Natural killer cell treated with Interleukin-12 subunit alpha and Interleukin-12 subunit beta and Interleukin-15 and Interleukin-18, amount 100 ng/mL, for 72 hours (primary cell): ENCODE measurements at regions not wholly inside any gene's neighbourhood (a gene's known extent, or its start where the extent isn't known, plus 50 kb on each side); places are given as distances from the start of the nearest gene placed in this dataset.
A peak's percentile ranks its signal among the peaks of the same experiment; 100 is the strongest.

Experiments
- ATAC-seq, 2 donors: fragments of 150-1000 bp; cut with Tn5 transposase in 1 of 2; sonication (Bioruptor Pico), chemical (Tn5 transposase) in 1 of 2; 2 replicates each; pipeline ENCODE4 v1.10.0; 2021
- DNase-seq: peaks from one replicate; pipeline ENCODE4 v3.0.0; 2022; ENCODE audit warnings: low spot score
- H3K27ac Mint-ChIP-seq, 2 donors: 1 replicate in 1 of 2; 2 replicates in 1 of 2; pipeline ENCODE4 v1.8.0; 2022; ENCODE audit warnings: mixed read lengths in 2 of 2, mild to moderate bottlenecking in 1 of 2, moderate library complexity in 1 of 2
- H3K27me3 Mint-ChIP-seq, 2 donors: 1 replicate in 1 of 2; 2 replicates in 1 of 2; pipeline ENCODE4 v1.8.0; 2022; ENCODE audit warnings: mixed read lengths in 2 of 2
- H3K36me3 Mint-ChIP-seq: one replicate; pipeline ENCODE4 v1.8.0; 2022; ENCODE audit warnings: mixed read lengths
- H3K4me1 Mint-ChIP-seq, 2 donors: 1 replicate in 1 of 2; 2 replicates in 1 of 2; pipeline ENCODE4 v1.8.0; 2022; ENCODE audit warnings: low read depth in 2 of 2, mixed read lengths in 2 of 2, mild to moderate bottlenecking in 1 of 2
- H3K4me3 Mint-ChIP-seq: one replicate; pipeline ENCODE4 v1.8.0; 2022; ENCODE audit warnings: mixed read lengths
- H3K9me3 Mint-ChIP-seq: 2 replicates; pipeline ENCODE4 v1.8.0; 2022; ENCODE audit warnings: mixed read lengths

- Mint-ChIP-seq H3K4me1 (peaks cover 0 to 1% of the 10 kb centered on the region in 2 donors), H3K27me3 (peaks cover 9 to 22% of the 10 kb centered on the region in 2 donors), H3K4me3 (no peak overlapping the region), H3K9me3 (no peaks in the 10 kb centered on the region), H3K27ac (no peak overlapping the region), H3K36me3 (no peaks in the 10 kb centered on the region)
- no peak for DNase-seq
- no peak for ATAC-seq
Measured at GRCh38 chr11:130638624-130639023, 190.2 kb downstream of the ADAMTS15 start.

GRCh38 chr11:130639369-130639768, 190.9 kb downstream of the ADAMTS15 start:
- no peak for DNase-seq
- H3K27ac Mint-ChIP-seq: no peak overlapping the region
- H3K36me3 Mint-ChIP-seq: no peaks in the 10 kb centered on the region
- H3K9me3 Mint-ChIP-seq: no peaks in the 10 kb centered on the region
- ATAC-seq: no peak
- no peaks in the 10 kb centered on the region for H3K4me1 Mint-ChIP-seq
- H3K27me3 Mint-ChIP-seq: peaks cover 9 to 17% of the 10 kb centered on the region in 2 donors
- H3K4me3 Mint-ChIP-seq: no peak overlapping the region

DNA sequence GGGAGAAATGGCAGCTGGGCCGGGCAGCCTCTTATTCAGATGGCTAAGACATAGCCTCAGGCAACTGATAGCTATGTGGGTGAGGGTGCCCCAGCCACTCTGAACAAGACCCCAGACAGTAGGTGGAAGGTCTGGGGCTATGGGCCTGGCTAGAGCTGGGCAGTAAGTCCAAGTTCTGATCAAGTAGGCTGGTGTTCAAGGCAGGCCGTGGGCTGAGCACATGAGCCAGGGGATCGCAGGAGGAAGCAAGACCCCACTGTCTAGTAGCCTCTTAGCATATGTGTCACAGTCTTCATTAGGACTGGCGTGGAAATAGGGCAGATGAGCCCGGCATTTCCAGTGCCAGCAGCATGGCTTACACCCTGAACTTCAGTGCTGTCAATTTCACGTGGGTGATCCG, 192.1 kb downstream of the ADAMTS15 start:
- H3K36me3 Mint-ChIP-seq: no peaks in the 10 kb centered on the region
- ATAC-seq: no peak
- no peaks in the 10 kb centered on the region for H3K9me3 Mint-ChIP-seq
- no peak for DNase-seq
- H3K27me3 Mint-ChIP-seq: peaks cover 9 to 17% of the 10 kb centered on the region in 2 donors
- no peak overlapping the region for H3K4me3 Mint-ChIP-seq
- no peak overlapping the region for H3K27ac Mint-ChIP-seq
- no peaks in the 10 kb centered on the region for H3K4me1 Mint-ChIP-seq

DNA sequence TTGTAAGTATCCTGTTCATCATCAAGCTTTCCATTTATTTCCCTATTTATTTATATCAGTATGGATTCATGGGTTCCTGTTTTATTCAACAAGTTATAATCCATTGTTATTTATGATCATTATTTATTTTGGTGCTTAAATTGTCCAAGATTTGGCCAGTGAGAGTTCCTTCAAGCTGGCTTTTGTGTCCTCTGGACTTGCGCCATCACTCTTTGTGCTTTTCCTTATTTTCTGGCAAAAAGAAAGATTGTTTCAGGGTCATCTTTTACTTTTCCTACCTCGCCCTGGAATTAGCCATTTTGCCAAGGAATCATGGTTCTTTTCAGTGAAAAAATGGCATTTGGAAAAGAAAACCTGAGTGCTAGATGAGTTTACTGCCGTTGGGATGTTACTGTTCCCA, 193.4 kb downstream of the ADAMTS15 start:
- Mint-ChIP-seq H3K36me3 (no peaks in the 10 kb centered on the region), H3K27me3 (peaks cover 7 to 17% of the 10 kb centered on the region in 2 donors), H3K4me1 (no peaks in the 10 kb centered on the region), H3K27ac (no peak overlapping the region), H3K9me3 (no peaks in the 10 kb centered on the region), H3K4me3 (no peak overlapping the region)
- DNase-seq (no peak), ATAC-seq (no peak)

DNA sequence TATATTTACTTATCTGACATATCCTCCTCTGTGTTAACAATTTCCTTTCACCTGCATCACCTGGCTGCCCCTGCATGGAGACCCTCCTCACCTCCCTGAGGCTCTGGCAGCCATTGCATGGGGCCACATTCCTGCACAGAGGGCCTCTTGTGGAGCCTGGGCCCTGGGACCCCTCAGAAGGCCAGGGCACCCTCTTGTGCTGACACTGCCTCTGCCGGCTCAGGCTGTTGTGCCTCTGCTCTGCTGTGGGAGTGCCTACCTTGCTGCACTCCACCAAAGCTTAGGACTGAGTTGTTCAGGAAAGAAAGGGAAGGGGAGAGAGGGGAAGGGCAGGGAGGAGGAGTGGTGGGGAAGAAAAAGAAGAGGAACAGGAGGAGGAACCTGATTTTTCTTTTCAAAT, 194.5 kb downstream of the ADAMTS15 start:
- peaks cover 8 to 24% of the 10 kb centered on the region in 2 donors for H3K27me3 Mint-ChIP-seq
- peak in 1 of 2 donors; percentile 52 for ATAC-seq
- no peak overlapping the region for H3K4me3 Mint-ChIP-seq
- no peaks in the 10 kb centered on the region for H3K36me3 Mint-ChIP-seq
- no peak overlapping the region for H3K27ac Mint-ChIP-seq
- no peak for DNase-seq
- no peaks in the 10 kb centered on the region for H3K4me1 Mint-ChIP-seq
- H3K9me3 Mint-ChIP-seq: no peaks in the 10 kb centered on the region

DNA sequence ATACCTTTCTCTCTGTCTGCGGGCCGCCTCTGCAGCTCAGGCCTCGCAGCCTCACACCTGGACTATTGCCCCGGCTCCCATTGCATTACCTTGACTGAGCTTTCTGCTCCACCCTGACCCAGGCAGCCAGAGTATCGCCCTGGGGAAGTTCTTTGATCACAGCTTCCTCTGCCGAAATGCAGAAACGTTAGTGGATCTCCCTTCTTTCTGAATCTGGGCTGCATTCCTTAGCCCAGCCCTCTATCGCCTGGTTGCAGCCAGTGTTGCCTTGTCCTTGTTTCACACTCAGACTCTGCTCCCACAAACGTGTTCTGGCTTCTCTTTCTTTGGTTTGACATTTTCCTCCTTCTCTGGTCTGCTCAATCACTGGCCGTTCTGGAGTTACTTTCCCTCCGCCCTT, 195.7 kb downstream of the ADAMTS15 start:
- Mint-ChIP-seq H3K9me3 (no peaks in the 10 kb centered on the region), H3K4me3 (no peak overlapping the region), H3K27me3 (peaks cover 8 to 24% of the 10 kb centered on the region in 2 donors), H3K4me1 (no peaks in the 10 kb centered on the region), H3K36me3 (no peaks in the 10 kb centered on the region), H3K27ac (no peak overlapping the region)
- no peak for DNase-seq
- ATAC-seq: no peak

DNA sequence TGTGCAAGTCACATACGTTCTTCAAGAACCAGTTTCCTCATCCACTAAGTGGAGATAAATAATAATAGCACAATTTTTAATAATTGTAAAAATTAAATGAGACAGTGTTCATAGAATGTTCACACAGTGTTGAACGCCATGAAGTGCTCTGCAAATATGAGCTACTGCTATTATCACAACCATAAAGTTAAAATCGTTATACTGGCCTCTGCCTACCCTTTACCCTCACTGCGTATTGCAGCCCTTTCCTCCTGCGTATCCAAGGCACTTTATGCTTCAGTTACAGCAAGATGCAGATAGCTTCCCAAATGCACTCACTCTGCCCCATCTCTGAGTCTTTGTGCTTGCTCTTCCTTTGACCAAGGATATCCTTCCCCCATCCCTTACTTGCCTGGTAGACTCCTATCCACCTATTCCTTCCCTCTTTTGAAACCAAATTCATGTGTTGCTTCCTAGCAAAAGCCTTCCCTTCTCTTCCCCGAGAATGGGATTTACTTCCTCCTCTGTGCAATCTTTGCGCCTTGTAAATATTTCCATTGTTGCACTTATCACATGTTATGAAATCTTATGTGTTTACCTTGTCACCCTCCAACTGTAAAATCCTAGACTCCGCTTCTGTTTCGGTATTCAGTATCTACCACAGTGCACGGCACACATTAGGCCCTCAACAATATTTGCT, 196.9 kb downstream of the ADAMTS15 start:
- DNase-seq (no peak), ATAC-seq (no peak)
- Mint-ChIP-seq H3K4me1 (no peaks in the 10 kb centered on the region), H3K9me3 (no peaks in the 10 kb centered on the region), H3K27me3 (peaks cover 4 to 15% of the 10 kb centered on the region in 2 donors), H3K4me3 (no peak overlapping the region), H3K36me3 (no peaks in the 10 kb centered on the region), H3K27ac (no peak overlapping the region)

- no peaks in the 10 kb centered on the region for H3K36me3 Mint-ChIP-seq
- ATAC-seq (no peak), DNase-seq (no peak)
- H3K4me1 Mint-ChIP-seq: no peaks in the 10 kb centered on the region
- peaks cover 4 to 15% of the 10 kb centered on the region in 2 donors for H3K27me3 Mint-ChIP-seq
- no peaks in the 10 kb centered on the region for H3K9me3 Mint-ChIP-seq
- H3K4me3 Mint-ChIP-seq: no peak overlapping the region
- H3K27ac Mint-ChIP-seq: no peak overlapping the region
Measured at GRCh38 chr11:130645843-130646197, 197.4 kb downstream of the ADAMTS15 start.

DNA sequence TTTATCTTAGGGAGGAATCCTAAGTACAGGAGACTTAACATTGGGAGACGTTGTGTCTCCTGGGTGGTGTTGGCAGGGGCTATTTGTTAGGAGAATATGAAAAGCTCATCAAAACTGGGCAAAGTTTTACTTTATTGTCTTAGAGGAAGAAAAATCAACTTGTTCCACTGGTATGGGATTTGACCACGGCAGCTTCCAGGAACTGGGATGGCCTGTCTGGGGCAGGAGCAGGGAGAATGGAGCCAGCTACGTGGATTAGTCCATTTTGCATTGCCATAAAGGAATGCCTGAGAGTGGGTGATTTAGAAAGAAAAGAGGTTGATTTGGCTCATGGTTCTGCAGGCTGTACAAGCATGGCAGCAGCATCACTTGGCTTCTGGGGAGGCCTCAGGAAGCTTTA, 198.4 kb downstream of the ADAMTS15 start:
- no peak overlapping the region for H3K4me3 Mint-ChIP-seq
- no peaks in the 10 kb centered on the region for H3K4me1 Mint-ChIP-seq
- H3K9me3 Mint-ChIP-seq: no peaks in the 10 kb centered on the region
- H3K36me3 Mint-ChIP-seq: no peaks in the 10 kb centered on the region
- peaks cover 4 to 15% of the 10 kb centered on the region in 2 donors for H3K27me3 Mint-ChIP-seq
- no peak overlapping the region for H3K27ac Mint-ChIP-seq
- ATAC-seq: no peak
- DNase-seq: no peak

- Mint-ChIP-seq H3K4me1 (no peaks in the 10 kb centered on the region), H3K36me3 (no peaks in the 10 kb centered on the region)
Measured at GRCh38 chr11:130647371-130647770, 198.9 kb downstream of the ADAMTS15 start.

GRCh38 chr11:130649801-130650200, 201.4 kb downstream of the ADAMTS15 start:
- DNase-seq (no peak), ATAC-seq (no peak)
- Mint-ChIP-seq H3K27ac (no peak overlapping the region), H3K9me3 (no peaks in the 10 kb centered on the region), H3K27me3 (peaks cover 8 to 14% of the 10 kb centered on the region in 2 donors), H3K4me3 (no peak overlapping the region), H3K36me3 (no peaks in the 10 kb centered on the region), H3K4me1 (no peaks in the 10 kb centered on the region)

More at GRCh38 chr11:130647371-130647770, 198.9 kb downstream of the ADAMTS15 start:
- Mint-ChIP-seq H3K27ac (no peak overlapping the region), H3K9me3 (no peaks in the 10 kb centered on the region), H3K27me3 (peaks cover 4 to 15% of the 10 kb centered on the region in 2 donors), H3K4me3 (no peak overlapping the region)
- ATAC-seq (no peak), DNase-seq (no peak)

DNA sequence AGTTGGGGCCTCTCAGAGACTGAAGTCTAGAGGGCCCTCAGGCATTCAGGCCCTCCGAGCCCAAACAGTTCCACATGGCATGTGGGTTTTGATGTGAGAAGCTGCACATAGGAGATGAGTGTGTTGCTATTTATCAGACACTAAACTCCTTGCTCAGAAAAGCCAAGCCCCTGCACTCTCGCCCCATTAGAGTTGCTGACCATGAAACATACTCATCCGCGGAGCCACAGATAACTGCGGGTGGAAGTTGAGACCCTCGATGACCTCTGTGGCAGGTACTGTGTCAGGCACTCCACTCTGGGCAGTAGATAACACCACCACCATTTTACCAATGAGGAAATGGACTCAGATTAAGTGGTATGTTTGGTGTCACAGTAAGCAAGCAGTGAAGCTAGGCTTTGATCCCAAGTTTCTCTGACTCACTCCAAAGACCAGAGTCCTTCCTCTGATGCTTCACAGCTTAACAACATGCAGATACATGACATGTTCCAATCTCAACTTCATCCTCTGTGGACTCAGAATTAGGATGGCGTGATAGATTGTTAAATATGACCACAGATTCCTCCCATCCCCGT, 202.1 kb downstream of the ADAMTS15 start:
- H3K4me3 Mint-ChIP-seq: no peak overlapping the region
- H3K36me3 Mint-ChIP-seq: no peaks in the 10 kb centered on the region
- peaks cover 8 to 16% of the 10 kb centered on the region in 2 donors for H3K27me3 Mint-ChIP-seq
- no peak for ATAC-seq
- H3K4me1 Mint-ChIP-seq: no peaks in the 10 kb centered on the region
- no peak overlapping the region for H3K27ac Mint-ChIP-seq
- DNase-seq: no peak
- no peaks in the 10 kb centered on the region for H3K9me3 Mint-ChIP-seq

DNA sequence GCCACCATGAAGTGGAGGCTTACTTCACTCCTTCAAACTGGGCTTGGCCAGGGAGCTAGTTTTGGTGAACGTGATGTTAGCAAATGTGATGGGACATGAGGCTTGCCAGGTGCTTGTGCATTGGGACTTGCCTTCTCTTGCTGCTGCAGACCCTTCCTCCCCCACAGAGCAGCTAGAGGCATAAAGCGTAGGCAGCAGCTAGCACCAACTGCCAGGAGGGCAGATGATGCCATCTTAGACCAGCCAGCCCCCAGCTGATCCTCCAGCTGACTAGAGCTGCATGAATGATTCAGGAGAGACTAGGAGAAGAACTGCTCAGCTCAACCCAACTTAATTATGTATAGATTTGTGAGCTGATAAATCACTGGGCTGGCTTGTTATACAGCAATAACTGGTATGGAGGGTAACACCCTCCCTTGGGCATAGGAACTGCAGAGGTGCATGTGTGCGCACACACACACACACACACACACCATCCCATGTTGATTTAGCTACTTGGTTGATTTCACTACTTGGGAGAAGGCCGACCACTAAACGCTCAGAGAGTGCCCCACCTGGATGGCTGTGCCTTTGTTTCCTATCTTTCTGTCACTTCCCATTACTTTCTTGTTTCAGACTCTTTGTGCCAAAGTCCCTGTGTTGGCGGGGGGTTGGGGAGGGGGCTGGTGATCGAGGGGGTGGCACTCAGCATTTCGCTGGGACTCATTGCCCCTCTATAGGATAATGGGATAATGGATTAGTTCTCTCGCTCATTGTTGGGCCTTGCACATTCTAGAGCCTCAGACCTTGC, 202.8 kb downstream of the ADAMTS15 start:
- no peak overlapping the region for H3K27ac Mint-ChIP-seq
- H3K4me3 Mint-ChIP-seq: no peak overlapping the region
- H3K4me1 Mint-ChIP-seq: peaks cover 0 to 2% of the 10 kb centered on the region in 2 donors
- no peak for DNase-seq
- peaks cover 5% of the 10 kb centered on the region for H3K36me3 Mint-ChIP-seq
- peaks cover 8 to 23% of the 10 kb centered on the region in 2 donors for H3K27me3 Mint-ChIP-seq
- peaks cover 5% of the 10 kb centered on the region for H3K9me3 Mint-ChIP-seq
- no peak for ATAC-seq

GRCh38 chr11:130652671-130653335, 204.4 kb downstream of the ADAMTS15 start:
- no peak for ATAC-seq
- Mint-ChIP-seq H3K27me3 (peaks cover 4 to 19% of the 10 kb centered on the region in 2 donors), H3K27ac (no peak overlapping the region), H3K9me3 (peaks cover 5% of the 10 kb centered on the region), H3K4me1 (peaks cover 0 to 2% of the 10 kb centered on the region in 2 donors), H3K4me3 (no peak overlapping the region), H3K36me3 (peaks cover 5% of the 10 kb centered on the region)
- DNase-seq: no peak
